ENCODE measurements at regions not wholly inside any gene's neighbourhood (a gene's known extent, or its start where the extent isn't known, plus 50 kb on each side); places are given as distances from the start of the nearest gene placed in this dataset.

GRCh38 chr4:23967281-23967680 is 77.4 kb upstream of the PPARGC1A start:
- H3K9ac ChIP-seq (ENCODE audit: insufficient read depth, low read length, poor library complexity, severe bottlenecking) = no peak overlapping the region
- H3K9me3 ChIP-seq (replicated peaks in 1 of 2; ENCODE audit: control insufficient read depth in 1 of 2, insufficient read depth in 1 of 2, low read length in 2 of 2) = no peaks in the 10 kb centered on the region
- H3K4me3 Mint-ChIP-seq = no peak overlapping the region
- peaks cover 2 to 4% of the 10 kb centered on the region in 2 donors for H3K27me3 ChIP-seq (ENCODE audit: control insufficient read depth in 2 of 2, insufficient read depth in 2 of 2, low read length in 2 of 2)
- H3K79me2 ChIP-seq (ENCODE audit: insufficient read depth, low read length) = no peaks in the 10 kb centered on the region
- peaks cover 0 to 4% (median 2%) of the 10 kb centered on the region in 3 donors for H3K27me3 Mint-ChIP-seq (ENCODE audit: low read depth in 3 of 3)
- 100% methylated on average over 3 of the region's 10 CpGs for WGBS (ENCODE audit: insufficient coverage)
- H3K4me1 ChIP-seq (ENCODE audit: control insufficient read depth in 1 of 2, insufficient read depth in 2 of 2, low read length in 2 of 2) = no peaks in the 10 kb centered on the region
- no peak overlapping the region for H3K27ac Mint-ChIP-seq
- H3K4me2 ChIP-seq (replicated peaks; ENCODE audit: extremely low read depth, low read length, poor library complexity, severe bottlenecking) = no peak overlapping the region
- no peaks in the 10 kb centered on the region for H4K20me1 ChIP-seq (ENCODE audit: insufficient read depth, low read length)
- DNase-seq = no peak
- no peak overlapping the region for H2AFZ ChIP-seq (ENCODE audit: insufficient read depth, low read depth, low read length, poor library complexity, severe bottlenecking)
- no peaks in the 10 kb centered on the region for H3K36me3 Mint-ChIP-seq
- intact Hi-C loops (cut with micrococcal nuclease) = no loop called here
- no peak for TF ChIP-seq CTCF (IDR thresholded peaks at IDR 0.05)
- no peak overlapping the region for H3K4me3 ChIP-seq (replicated peaks in 1 of 3; ENCODE audit: low read depth in 2 of 3, low read length in 3 of 3)
- H3K4me1 Mint-ChIP-seq = no peaks in the 10 kb centered on the region
- H3K27ac ChIP-seq (ENCODE audit: low read depth in 1 of 2, low read length in 2 of 2) = no peak overlapping the region
- no peaks in the 10 kb centered on the region for H3K36me3 ChIP-seq (replicated peaks in 1 of 2; ENCODE audit: control insufficient read depth in 1 of 2, insufficient read depth in 2 of 2, low read length in 2 of 2)
- peaks cover 0 to 3% (median 0%) of the 10 kb centered on the region in 7 donors for H3K9me3 Mint-ChIP-seq

GRCh38 chr4:23966725-23967124 is 76.9 kb upstream of the PPARGC1A start:
- Histone ChIP-seq H2AFZ (ENCODE audit: insufficient read depth, low read depth, low read length, poor library complexity, severe bottlenecking) (no peak overlapping the region), H3K79me2 (ENCODE audit: insufficient read depth, low read length) (no peaks in the 10 kb centered on the region), H3K4me3 (replicated peaks in 1 of 3; ENCODE audit: low read depth in 2 of 3, low read length in 3 of 3) (no peak overlapping the region), H3K27ac (ENCODE audit: low read depth in 1 of 2, low read length in 2 of 2) (no peak overlapping the region), H4K20me1 (ENCODE audit: insufficient read depth, low read length) (no peaks in the 10 kb centered on the region), H3K4me2 (replicated peaks; ENCODE audit: extremely low read depth, low read length, poor library complexity, severe bottlenecking) (no peak overlapping the region), H3K4me1 (ENCODE audit: control insufficient read depth in 1 of 2, insufficient read depth in 2 of 2, low read length in 2 of 2) (no peaks in the 10 kb centered on the region), H3K27me3 (ENCODE audit: control insufficient read depth in 2 of 2, insufficient read depth in 2 of 2, low read length in 2 of 2) (peaks cover 2 to 4% of the 10 kb centered on the region in 2 donors), H3K36me3 (replicated peaks in 1 of 2; ENCODE audit: control insufficient read depth in 1 of 2, insufficient read depth in 2 of 2, low read length in 2 of 2) (no peaks in the 10 kb centered on the region), H3K9ac (ENCODE audit: insufficient read depth, low read length, poor library complexity, severe bottlenecking) (no peak overlapping the region), H3K9me3 (replicated peaks in 1 of 2; ENCODE audit: control insufficient read depth in 1 of 2, insufficient read depth in 1 of 2, low read length in 2 of 2) (no peaks in the 10 kb centered on the region)
- no peak for TF ChIP-seq CTCF (IDR thresholded peaks at IDR 0.05)
- Mint-ChIP-seq H3K4me3 (no peak overlapping the region), H3K27me3 (ENCODE audit: low read depth in 3 of 3) (peaks cover 0 to 4% (median 4%) of the 10 kb centered on the region in 3 donors), H3K9me3 (peaks cover 0 to 3% (median 0%) of the 10 kb centered on the region in 7 donors), H3K36me3 (no peaks in the 10 kb centered on the region), H3K27ac (no peak overlapping the region), H3K4me1 (no peaks in the 10 kb centered on the region)
- intact Hi-C loops (cut with micrococcal nuclease) = no loop called here
- WGBS (ENCODE audit: insufficient coverage) = no CpG with 5 or more reads among the region's 1 CpG
- DNase-seq = peak in 1 of 3 donors; percentile 33

Measured in CD14-positive monocyte (primary cell).